IMR-90 (cell line): ENCODE measurements at regions not wholly inside any gene's neighbourhood (a gene's known extent, or its start where the extent isn't known, plus 50 kb on each side); places are given as distances from the start of the nearest gene placed in this dataset.

Experiments
- CTCF ChIP-seq: conservative IDR thresholded peaks from 2 replicates; pipeline ENCODE4 v1.5.1; 2012; ENCODE audit warnings: mild to moderate bottlenecking, low read depth, low read length, improper control_type of control experiment
- FOS ChIP-seq: fragments of 150-350 bp; IDR thresholded peaks from 2 replicates; pipeline ENCODE4 v1.6.1; 2016; ENCODE audit warnings: low read depth, low read length

GRCh38 chr2:123502931-123503330 is 522.2 kb upstream of the CNTNAP5 start:
- TF ChIP-seq FOS (no peak), CTCF (no peak)
